CD14-positive monocyte (primary cell): ENCODE measurements at regions not wholly inside any gene's neighbourhood (a gene's known extent, or its start where the extent isn't known, plus 50 kb on each side); places are given as distances from the start of the nearest gene placed in this dataset.

ENCODE experiments used
- DNase-seq, 3 donors: peaks; one replicate each; pipeline ENCODE4 v3.0.0-alpha.2; 2011 to 2022
- H2AFZ ChIP-seq: 2 replicates; pipeline ENCODE4 v1.6.0; 2012; ENCODE audit warnings: mild to moderate bottlenecking, low read depth, low read length, inconsistent platforms; ENCODE audit not compliant: insufficient read depth, poor library complexity, severe bottlenecking
- H3K27ac ChIP-seq, 2 donors: 1 replicate in 1 of 2; 2 replicates in 1 of 2; pipeline ENCODE4 v1.5.1; 2012 to 2013; ENCODE audit warnings: low read length in 2 of 2, control low read depth in 1 of 2, inconsistent platforms in 1 of 2, low read depth in 1 of 2, mild to moderate bottlenecking in 1 of 2
- H3K27me3 ChIP-seq, 2 donors: one replicate each; pipeline versions ENCODE4 v1.6.0 to v1.6.1; 2011 to 2013; ENCODE audit warnings: low read length in 2 of 2; ENCODE audit not compliant: control insufficient read depth in 2 of 2, insufficient read depth in 2 of 2
- H3K36me3 ChIP-seq, 2 donors: replicated peaks in 1 of 2; 1 replicate in 1 of 2; 2 replicates in 1 of 2; pipeline versions ENCODE4 v1.5.1 to v1.6.1; 2012 to 2013; ENCODE audit warnings: low read length in 2 of 2, control low read depth in 1 of 2, inconsistent platforms in 1 of 2, mild to moderate bottlenecking in 1 of 2; ENCODE audit not compliant: insufficient read depth in 2 of 2, control insufficient read depth in 1 of 2
- H3K4me1 ChIP-seq, 2 donors: 1 replicate in 1 of 2; 2 replicates in 1 of 2; pipeline versions ENCODE4 v1.5.1 to v1.6.1; 2012 to 2013; ENCODE audit warnings: low read length in 2 of 2, control low read depth in 1 of 2, inconsistent platforms in 1 of 2, mild to moderate bottlenecking in 1 of 2, moderate library complexity in 1 of 2; ENCODE audit not compliant: insufficient read depth in 2 of 2, control insufficient read depth in 1 of 2
- H3K4me2 ChIP-seq: replicated peaks from 2 replicates; pipeline ENCODE3; 2012; ENCODE audit warnings: low read length, moderate library complexity, mild to moderate bottlenecking; ENCODE audit not compliant: poor library complexity, severe bottlenecking; ENCODE audit errors: extremely low read depth
- H3K4me3 ChIP-seq, 3 experiments: fragments of 200-600 bp in 1 of 3; sonication (generic) in 1 of 3; replicated peaks in 1 of 3; 1 replicate in 2 of 3; 2 replicates in 1 of 3; pipeline ENCODE4 v1.5.1; 2011 to 2013; ENCODE audit warnings: low read length in 3 of 3, mild to moderate bottlenecking in 3 of 3, control low read depth in 2 of 3, low read depth in 2 of 3, inconsistent platforms in 1 of 3, moderate library complexity in 1 of 3
- H3K79me2 ChIP-seq: 2 replicates; pipeline ENCODE4 v1.6.0; 2012; ENCODE audit warnings: mild to moderate bottlenecking, control low read depth, inconsistent platforms, low read length, moderate library complexity; ENCODE audit not compliant: insufficient read depth
- H3K9ac ChIP-seq: 2 replicates; pipeline ENCODE4 v1.6.0; 2017; ENCODE audit warnings: low read length, mild to moderate bottlenecking; ENCODE audit not compliant: insufficient read depth, poor library complexity, severe bottlenecking
- H3K9me3 ChIP-seq, 2 donors: replicated peaks in 1 of 2; 1 replicate in 1 of 2; 2 replicates in 1 of 2; pipeline versions ENCODE4 v1.5.1 to v1.6.1; 2012 to 2013; ENCODE audit warnings: low read length in 2 of 2, control low read depth in 1 of 2; ENCODE audit not compliant: control insufficient read depth in 1 of 2, insufficient read depth in 1 of 2
- H4K20me1 ChIP-seq: 2 replicates; pipeline ENCODE4 v1.6.0; 2012; ENCODE audit warnings: mild to moderate bottlenecking, low read length, control low read depth, moderate library complexity; ENCODE audit not compliant: insufficient read depth
- H3K27ac Mint-ChIP-seq, 7 donors: one replicate each; pipeline ENCODE4 v1.8.0; 2020; ENCODE audit warnings: mild to moderate bottlenecking in 7 of 7, mixed read lengths in 7 of 7, moderate library complexity in 6 of 7, inconsistent platforms in 2 of 7
- H3K27me3 Mint-ChIP-seq, 3 donors: one replicate each; pipeline ENCODE4 v1.8.0; 2021 to 2022; ENCODE audit warnings: low read depth in 3 of 3, mild to moderate bottlenecking in 3 of 3, mixed read lengths in 3 of 3, moderate library complexity in 3 of 3, inconsistent platforms in 1 of 3
- H3K36me3 Mint-ChIP-seq, 2 donors: one replicate each; pipeline ENCODE4 v1.8.0; 2020; ENCODE audit warnings: mixed read lengths in 2 of 2, inconsistent platforms in 1 of 2, mild to moderate bottlenecking in 1 of 2
- H3K4me1 Mint-ChIP-seq: one replicate; pipeline ENCODE4 v1.8.0; 2020; ENCODE audit warnings: mild to moderate bottlenecking, mixed read lengths
- H3K4me3 Mint-ChIP-seq, 2 donors: one replicate each; pipeline ENCODE4 v1.8.0; 2020; ENCODE audit warnings: mild to moderate bottlenecking in 2 of 2, mixed read lengths in 2 of 2, moderate library complexity in 1 of 2
- H3K9me3 Mint-ChIP-seq, 7 donors: one replicate each; pipeline ENCODE4 v1.8.0; 2020 to 2022; ENCODE audit warnings: mixed read lengths in 7 of 7, mild to moderate bottlenecking in 6 of 7, moderate library complexity in 6 of 7, inconsistent platforms in 2 of 7
- WGBS: methylation state at CpG from one replicate; pipeline ENCODE4 v1.1.5; 2013; ENCODE audit warnings: missing lambda C conversion rate; ENCODE audit not compliant: insufficient coverage; 5-methylcytosine and 5-hydroxymethylcytosine counted together
- intact Hi-C, 2 donors: fragments of 100-400 bp; cut with micrococcal nuclease; formaldehyde crosslinking; loops; one replicate each; pipeline versions ENCODE4 v1.15.0 to v1.15.1; 2023
- TF ChIP-seq, protein P1 (sequence below): fragments of 200-600 bp; IDR thresholded peaks from one replicate; pipeline ENCODE4 v1.8.0; 2022; ENCODE audit warnings: antibody characterized with exemption, mild to moderate bottlenecking

DNA sequence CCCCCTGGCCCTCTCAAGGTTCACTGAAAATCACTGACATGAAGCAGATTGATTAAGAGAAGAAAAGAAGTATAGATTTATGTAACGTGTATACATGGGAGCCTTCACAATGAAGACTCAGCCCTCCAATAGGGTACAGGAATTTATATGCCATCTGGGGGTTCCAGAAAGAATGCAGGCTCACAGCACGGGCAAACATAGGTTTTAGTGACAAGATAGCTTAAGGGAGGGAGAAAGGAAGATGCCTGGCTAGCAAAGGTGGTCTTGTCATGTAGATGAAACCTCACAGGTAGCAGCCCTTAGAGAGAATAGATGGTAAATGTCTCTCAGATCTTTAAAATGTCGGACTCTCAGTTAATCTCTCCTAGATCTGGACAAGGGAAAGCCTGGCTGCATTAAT, 173.9 kb downstream of the RNF152 start:
- Histone ChIP-seq H4K20me1 (no peaks in the 10 kb centered on the region), H3K79me2 (no peaks in the 10 kb centered on the region), H3K36me3 (no peaks in the 10 kb centered on the region), H2AFZ (no peak overlapping the region), H3K27me3 (peaks cover 0 to 11% of the 10 kb centered on the region in 2 donors), H3K27ac (no peak overlapping the region), H3K9me3 (no peaks in the 10 kb centered on the region), H3K4me3 (no peak overlapping the region), H3K4me2 (no peak overlapping the region), H3K9ac (no peak overlapping the region), H3K4me1 (no peaks in the 10 kb centered on the region)
- Mint-ChIP-seq H3K27me3 (peaks cover 3 to 16% (median 11%) of the 10 kb centered on the region in 3 donors), H3K4me1 (no peaks in the 10 kb centered on the region), H3K36me3 (no peaks in the 10 kb centered on the region), H3K9me3 (peaks cover 0 to 14% (median 0%) of the 10 kb centered on the region in 7 donors), H3K4me3 (no peak overlapping the region), H3K27ac (no peak overlapping the region)
- intact Hi-C loops, result no loop called here
- WGBS, result 84% methylated on average over 2 of the region's 3 CpGs
- DNase-seq, result no peak
- TF ChIP-seq, protein P1, sequence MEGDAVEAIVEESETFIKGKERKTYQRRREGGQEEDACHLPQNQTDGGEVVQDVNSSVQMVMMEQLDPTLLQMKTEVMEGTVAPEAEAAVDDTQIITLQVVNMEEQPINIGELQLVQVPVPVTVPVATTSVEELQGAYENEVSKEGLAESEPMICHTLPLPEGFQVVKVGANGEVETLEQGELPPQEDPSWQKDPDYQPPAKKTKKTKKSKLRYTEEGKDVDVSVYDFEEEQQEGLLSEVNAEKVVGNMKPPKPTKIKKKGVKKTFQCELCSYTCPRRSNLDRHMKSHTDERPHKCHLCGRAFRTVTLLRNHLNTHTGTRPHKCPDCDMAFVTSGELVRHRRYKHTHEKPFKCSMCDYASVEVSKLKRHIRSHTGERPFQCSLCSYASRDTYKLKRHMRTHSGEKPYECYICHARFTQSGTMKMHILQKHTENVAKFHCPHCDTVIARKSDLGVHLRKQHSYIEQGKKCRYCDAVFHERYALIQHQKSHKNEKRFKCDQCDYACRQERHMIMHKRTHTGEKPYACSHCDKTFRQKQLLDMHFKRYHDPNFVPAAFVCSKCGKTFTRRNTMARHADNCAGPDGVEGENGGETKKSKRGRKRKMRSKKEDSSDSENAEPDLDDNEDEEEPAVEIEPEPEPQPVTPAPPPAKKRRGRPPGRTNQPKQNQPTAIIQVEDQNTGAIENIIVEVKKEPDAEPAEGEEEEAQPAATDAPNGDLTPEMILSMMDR, result no peak

DNA sequence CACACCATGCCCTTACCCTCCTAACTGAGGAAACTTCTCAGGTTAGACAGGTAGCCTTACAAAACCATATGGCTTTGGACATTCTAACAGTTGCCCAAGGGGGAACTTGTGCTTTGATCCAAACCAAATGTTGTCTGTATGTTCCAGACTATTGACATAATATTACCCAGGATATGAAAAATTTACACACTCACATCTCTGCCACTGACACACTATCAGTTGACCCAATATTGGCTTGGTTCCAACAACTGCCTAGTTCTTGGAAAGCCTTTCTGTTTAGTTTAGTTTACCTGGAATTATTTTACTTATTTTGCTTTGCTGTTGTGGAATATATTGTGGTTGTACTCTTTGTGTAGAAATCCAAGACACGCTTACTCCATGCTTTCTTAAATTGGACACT, 178.4 kb downstream of the RNF152 start:
- intact Hi-C loops, result no loop called here
- H3K4me3 Mint-ChIP-seq, result no peak overlapping the region
- TF ChIP-seq, protein P1, result no peak
- Histone ChIP-seq H3K27me3 (peaks cover 0 to 2% of the 10 kb centered on the region in 2 donors), H3K36me3 (no peaks in the 10 kb centered on the region), H4K20me1 (no peaks in the 10 kb centered on the region), H3K79me2 (no peaks in the 10 kb centered on the region), H3K27ac (no peak overlapping the region), H3K4me1 (no peaks in the 10 kb centered on the region), H2AFZ (no peak overlapping the region), H3K4me2 (no peak overlapping the region), H3K4me3 (no peak overlapping the region), H3K9ac (no peak overlapping the region), H3K9me3 (no peaks in the 10 kb centered on the region)
- H3K4me1 Mint-ChIP-seq, result no peaks in the 10 kb centered on the region
- H3K27me3 Mint-ChIP-seq, result peaks cover 0 to 5% (median 2%) of the 10 kb centered on the region in 3 donors
- no peak for DNase-seq
- H3K27ac Mint-ChIP-seq, result no peak overlapping the region
- WGBS, result no CpG with 5 or more reads among the region's 1 CpG
- H3K36me3 Mint-ChIP-seq, result no peaks in the 10 kb centered on the region
- H3K9me3 Mint-ChIP-seq, result peaks cover 0 to 14% (median 2%) of the 10 kb centered on the region in 7 donors
